Testis (tissue), 2 donors: ENCODE measurements at regions not wholly inside any gene's neighbourhood (a gene's known extent, or its start where the extent isn't known, plus 50 kb on each side); places are given as distances from the start of the nearest gene placed in this dataset.

Experiments
- DNase-seq: peaks from one replicate; pipeline ENCODE4 v3.0.0-alpha.2; 2019
- H3K27ac ChIP-seq, 2 donors: fragments of 200-600 bp; sonication (generic); one replicate each; pipeline ENCODE4 v1.5.1; 2019
- H3K27me3 ChIP-seq: fragments of 200-600 bp; sonication (generic); one replicate; pipeline ENCODE4 v1.5.1; 2019
- H3K36me3 ChIP-seq: fragments of 200-600 bp; sonication (generic); one replicate; pipeline ENCODE4 v1.5.1; 2017; ENCODE audit warnings: low read depth; ENCODE audit errors: missing control alignments
- H3K4me1 ChIP-seq: fragments of 200-600 bp; sonication (generic); one replicate; pipeline ENCODE4 v1.5.1; 2019
- H3K4me3 ChIP-seq, 2 donors: fragments of 200-600 bp; sonication (generic); one replicate each; pipeline ENCODE4 v1.5.1; 2017 to 2019
- H3K9me3 ChIP-seq: fragments of 200-600 bp; sonication (generic); one replicate; pipeline ENCODE4 v1.5.1; 2017
- POLR2A ChIP-seq: fragments of 450-650 bp; IDR thresholded peaks from one replicate; pipeline ENCODE4 v1.6.1; 2017; ENCODE audit warnings: antibody characterized with exemption, mild to moderate bottlenecking, moderate library complexity
- WGBS, 2 donors: methylation state at CpG; one replicate each; pipeline ENCODE4 v1.1.5; 2018; 5-methylcytosine and 5-hydroxymethylcytosine counted together
- intact Hi-C: fragments of 100-400 bp; cut with DNase I; formaldehyde crosslinking; loops from one replicate; pipeline ENCODE4 v1.15.1; 2023; ENCODE audit warnings: low total_unique reads
- TF ChIP-seq, protein P1 (sequence below), 3 experiments: fragments of 450-650 bp in 2 of 3; fragments of 200-600 bp in 1 of 3; sonication (generic) in 1 of 3; IDR thresholded peaks; one replicate each; pipeline ENCODE4 v1.5.1; 2016 to 2019; ENCODE audit warnings: antibody characterized with exemption in 3 of 3, mild to moderate bottlenecking in 2 of 3, moderate library complexity in 1 of 3

DNA sequence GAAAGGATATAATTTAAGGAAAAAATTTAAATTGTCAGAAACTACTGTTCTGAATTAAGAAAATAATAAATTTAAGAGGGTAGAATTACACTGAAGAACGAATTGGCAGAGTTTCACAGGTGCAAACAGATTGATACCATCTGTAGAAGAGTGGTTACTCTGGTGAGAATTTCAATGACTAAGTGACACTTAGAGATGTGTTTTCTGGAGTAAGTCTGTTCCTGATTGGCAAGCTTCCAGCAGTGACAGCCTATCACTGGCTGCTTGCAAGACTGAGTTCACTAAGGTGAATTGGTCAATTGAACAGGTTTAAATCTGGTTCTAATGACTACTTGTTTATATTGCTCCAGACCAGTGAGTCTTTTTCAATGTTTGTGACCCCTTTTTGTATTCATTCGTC, 838.2 kb upstream of the RGS18 start:
- WGBS, 2 donors = 88 to 89% methylated on average over 2 of the region's 2 CpGs
- Histone ChIP-seq H3K4me3 (no peak overlapping the region), H3K9me3 (no peaks in the 10 kb centered on the region), H3K36me3 (no peaks in the 10 kb centered on the region), H3K4me1 (no peaks in the 10 kb centered on the region), H3K27me3 (no peaks in the 10 kb centered on the region), H3K27ac (no peak overlapping the region)
- intact Hi-C loops = no loop called here
- TF ChIP-seq POLR2A = no peak
- TF ChIP-seq, protein P1, sequence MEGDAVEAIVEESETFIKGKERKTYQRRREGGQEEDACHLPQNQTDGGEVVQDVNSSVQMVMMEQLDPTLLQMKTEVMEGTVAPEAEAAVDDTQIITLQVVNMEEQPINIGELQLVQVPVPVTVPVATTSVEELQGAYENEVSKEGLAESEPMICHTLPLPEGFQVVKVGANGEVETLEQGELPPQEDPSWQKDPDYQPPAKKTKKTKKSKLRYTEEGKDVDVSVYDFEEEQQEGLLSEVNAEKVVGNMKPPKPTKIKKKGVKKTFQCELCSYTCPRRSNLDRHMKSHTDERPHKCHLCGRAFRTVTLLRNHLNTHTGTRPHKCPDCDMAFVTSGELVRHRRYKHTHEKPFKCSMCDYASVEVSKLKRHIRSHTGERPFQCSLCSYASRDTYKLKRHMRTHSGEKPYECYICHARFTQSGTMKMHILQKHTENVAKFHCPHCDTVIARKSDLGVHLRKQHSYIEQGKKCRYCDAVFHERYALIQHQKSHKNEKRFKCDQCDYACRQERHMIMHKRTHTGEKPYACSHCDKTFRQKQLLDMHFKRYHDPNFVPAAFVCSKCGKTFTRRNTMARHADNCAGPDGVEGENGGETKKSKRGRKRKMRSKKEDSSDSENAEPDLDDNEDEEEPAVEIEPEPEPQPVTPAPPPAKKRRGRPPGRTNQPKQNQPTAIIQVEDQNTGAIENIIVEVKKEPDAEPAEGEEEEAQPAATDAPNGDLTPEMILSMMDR (IDR thresholded peaks at IDR 0.05) = no peak
- DNase-seq = no peak

DNA sequence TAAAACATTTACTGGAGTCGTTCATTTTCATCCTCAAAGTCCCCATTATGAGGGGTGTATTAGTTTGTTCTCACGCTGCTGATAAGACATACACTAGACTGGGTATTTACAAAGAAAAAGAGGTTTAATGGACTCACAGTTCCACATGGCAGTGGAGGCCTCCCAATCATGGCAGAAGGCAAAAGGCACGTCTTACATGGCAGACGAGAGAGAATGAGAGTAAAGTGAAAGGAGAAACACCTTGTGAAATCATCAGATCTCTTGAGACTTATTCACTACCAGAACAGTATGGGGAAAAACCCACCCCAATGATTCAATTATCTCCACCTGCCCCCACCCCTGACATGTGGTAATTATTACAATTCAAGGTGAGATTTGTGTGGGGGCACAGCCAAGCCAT, 830.4 kb upstream of the RGS18 start:
- no peak for DNase-seq
- no peaks in the 10 kb centered on the region for H3K27me3 ChIP-seq
- 81 to 85% methylated on average over 4 of the region's 4 CpGs for WGBS, 2 donors
- intact Hi-C loops = no loop called here
- H3K27ac ChIP-seq = no peak overlapping the region
- H3K4me3 ChIP-seq = no peak overlapping the region
- H3K9me3 ChIP-seq = no peaks in the 10 kb centered on the region
- no peaks in the 10 kb centered on the region for H3K4me1 ChIP-seq
- H3K36me3 ChIP-seq = no peaks in the 10 kb centered on the region
- TF ChIP-seq, protein P1 (IDR thresholded peaks at IDR 0.05) = no peak
- no peak for TF ChIP-seq POLR2A

DNA sequence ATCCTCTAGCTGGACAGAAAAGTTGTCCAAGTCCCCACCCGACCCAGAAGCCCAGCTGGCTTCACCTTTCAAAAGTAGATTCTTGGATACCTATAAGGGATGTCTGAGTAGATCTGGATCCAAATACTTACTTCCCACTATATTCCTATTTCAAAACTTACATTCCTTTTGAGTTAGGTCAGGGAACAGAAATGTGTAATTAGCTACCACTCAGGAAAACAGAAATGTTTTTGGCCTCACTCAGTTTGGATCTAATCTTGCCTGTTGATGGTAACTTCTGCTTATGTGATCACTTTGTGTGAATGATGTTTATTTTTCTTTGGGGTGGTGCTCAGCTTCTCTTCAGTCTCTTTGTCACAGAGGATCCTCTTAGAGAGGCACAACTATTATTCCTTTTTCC, 814.4 kb upstream of the RGS18 start:
- H3K4me1 ChIP-seq = no peaks in the 10 kb centered on the region
- 50 to 61% methylated on average over 1 of the region's 1 CpG for WGBS, 2 donors
- TF ChIP-seq, protein P1 (IDR thresholded peaks at IDR 0.05) = no peak
- TF ChIP-seq POLR2A = no peak
- no peak for DNase-seq
- H3K27me3 ChIP-seq = no peaks in the 10 kb centered on the region
- intact Hi-C loops = no loop called here
- no peaks in the 10 kb centered on the region for H3K36me3 ChIP-seq
- no peaks in the 10 kb centered on the region for H3K9me3 ChIP-seq
- no peak overlapping the region for H3K27ac ChIP-seq
- H3K4me3 ChIP-seq = no peak overlapping the region

DNA sequence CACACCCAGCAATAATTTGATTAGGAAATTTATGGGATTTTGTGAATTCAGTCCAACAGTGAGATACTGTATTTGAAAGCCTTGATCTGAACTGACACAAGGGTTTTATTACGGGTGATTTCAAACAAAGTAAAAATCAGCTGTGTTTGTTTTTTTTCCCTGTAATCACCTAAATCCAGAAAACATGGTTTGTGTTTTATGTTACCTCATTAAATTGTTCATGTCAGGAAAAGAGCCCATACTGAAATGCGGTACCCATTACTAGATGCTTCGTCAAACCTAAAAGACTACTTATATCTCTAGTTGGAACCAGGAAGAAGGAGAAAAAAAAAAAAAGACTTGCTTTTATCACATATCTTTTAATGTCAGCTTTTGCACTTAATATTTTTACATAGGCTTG, 811.9 kb upstream of the RGS18 start:
- no peak for DNase-seq
- 81 to 84% methylated on average over 3 of the region's 3 CpGs for WGBS, 2 donors
- no peaks in the 10 kb centered on the region for H3K4me1 ChIP-seq
- H3K27ac ChIP-seq = no peak overlapping the region
- TF ChIP-seq, protein P1 (IDR thresholded peaks at IDR 0.05) = no peak
- no peak overlapping the region for H3K4me3 ChIP-seq
- H3K9me3 ChIP-seq = no peaks in the 10 kb centered on the region
- H3K36me3 ChIP-seq = no peaks in the 10 kb centered on the region
- intact Hi-C loops = no loop called here
- H3K27me3 ChIP-seq = no peaks in the 10 kb centered on the region

DNA sequence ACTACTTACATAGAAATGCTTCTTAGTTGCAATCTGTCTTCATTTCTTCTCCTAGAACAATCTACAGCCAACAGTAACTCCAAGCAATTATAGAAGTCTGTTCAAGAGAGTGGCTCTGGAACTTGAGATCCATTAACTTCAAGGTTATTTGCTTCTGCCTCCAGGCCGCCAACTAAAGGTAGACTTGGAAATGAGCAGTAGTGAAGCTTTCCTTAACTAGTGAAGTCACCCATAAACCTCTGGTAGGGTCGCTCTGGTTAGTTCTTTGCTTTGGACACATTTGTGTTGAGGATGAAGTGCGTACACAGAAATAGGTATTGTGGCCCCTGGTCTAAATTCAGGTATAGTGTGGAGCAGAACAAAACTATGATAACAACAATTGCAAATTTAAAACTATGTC, 809.9 kb upstream of the RGS18 start:
- Histone ChIP-seq H3K27ac (no peak overlapping the region), H3K36me3 (no peaks in the 10 kb centered on the region), H3K4me1 (no peaks in the 10 kb centered on the region), H3K4me3 (no peak overlapping the region), H3K9me3 (no peaks in the 10 kb centered on the region), H3K27me3 (no peaks in the 10 kb centered on the region)
- intact Hi-C loops = no loop called here
- no peak for DNase-seq
- TF ChIP-seq, protein P1 (IDR thresholded peaks at IDR 0.05) = no peak
- TF ChIP-seq POLR2A = no peak
- 93 to 94% methylated on average over 3 of the region's 3 CpGs for WGBS, 2 donors
